Lung (tissue), 11 donors: ENCODE measurements at regions not wholly inside any gene's neighbourhood (a gene's known extent, or its start where the extent isn't known, plus 50 kb on each side); places are given as distances from the start of the nearest gene placed in this dataset.

Experiments used
- ATAC-seq: fragments of 200-7000 bp; cut with Tn5 transposase; one replicate; pipeline ENCODE4 v1.9.1; 2020; ENCODE audit warnings: moderate number of reproducible peaks; ENCODE audit not compliant: insufficient read depth, low FRiP score
- DNase-seq, 3 donors: peaks; one replicate each; pipeline ENCODE4 v3.0.0-alpha.2; 2013 to 2017
- H3K27ac ChIP-seq, 2 donors: one replicate each; pipeline ENCODE4 v1.5.1; 2013; ENCODE audit warnings: mild to moderate bottlenecking in 2 of 2, moderate library complexity in 2 of 2, control low read depth in 1 of 2, inconsistent platforms in 1 of 2, low read depth in 1 of 2, low read length in 1 of 2
- H3K27me3 ChIP-seq, 3 donors: one replicate each; pipeline ENCODE4 v1.5.1; 2013; ENCODE audit warnings: low read length in 2 of 3; ENCODE audit not compliant: control insufficient read depth in 3 of 3, insufficient read depth in 3 of 3
- H3K36me3 ChIP-seq, 4 donors: one replicate each; pipeline ENCODE4 v1.5.1; 2013; ENCODE audit warnings: low read length in 4 of 4, mild to moderate bottlenecking in 1 of 4, moderate library complexity in 1 of 4; ENCODE audit not compliant: control insufficient read depth in 4 of 4, insufficient read depth in 4 of 4
- H3K4me1 ChIP-seq, 5 donors: one replicate each; pipeline ENCODE4 v1.5.1; 2013; ENCODE audit warnings: low read length in 5 of 5, mild to moderate bottlenecking in 2 of 5, moderate library complexity in 1 of 5; ENCODE audit not compliant: control insufficient read depth in 5 of 5, insufficient read depth in 5 of 5
- H3K4me3 ChIP-seq: one replicate; pipeline ENCODE4 v1.5.1; 2013; ENCODE audit warnings: mild to moderate bottlenecking, control low read depth, moderate library complexity
- H3K9ac ChIP-seq, 2 donors: one replicate each; pipeline ENCODE4 v1.5.1; 2013; ENCODE audit warnings: low read length in 2 of 2, control low read depth in 1 of 2; ENCODE audit not compliant: insufficient read depth in 1 of 2
- H3K9me3 ChIP-seq, 4 donors: one replicate each; pipeline ENCODE4 v1.5.1; 2013; ENCODE audit warnings: low read length in 3 of 4, mild to moderate bottlenecking in 1 of 4, moderate library complexity in 1 of 4; ENCODE audit not compliant: control insufficient read depth in 4 of 4, insufficient read depth in 3 of 4
- WGBS, 2 donors: extraction: QIAGEN DNeasy Blood & Tissue Kit; methylation state at CpG; one replicate each; pipeline ENCODE4 v1.1.7; 2013; 5-methylcytosine and 5-hydroxymethylcytosine counted together
- TF ChIP-seq, protein P1 (sequence below): IDR thresholded peaks from 2 replicates; pipeline ENCODE4 v1.5.1; 2012; ENCODE audit warnings: mild to moderate bottlenecking; ENCODE audit errors: control extremely low read depth, extremely low read depth
- donor health status: control.
- donor health status: control.
- donor health status: Bipolar disorder and iron deficiency.
- donor health status: healthy.
- donor health status: DM: yes; HTN: yes; CAD: no.

DNA sequence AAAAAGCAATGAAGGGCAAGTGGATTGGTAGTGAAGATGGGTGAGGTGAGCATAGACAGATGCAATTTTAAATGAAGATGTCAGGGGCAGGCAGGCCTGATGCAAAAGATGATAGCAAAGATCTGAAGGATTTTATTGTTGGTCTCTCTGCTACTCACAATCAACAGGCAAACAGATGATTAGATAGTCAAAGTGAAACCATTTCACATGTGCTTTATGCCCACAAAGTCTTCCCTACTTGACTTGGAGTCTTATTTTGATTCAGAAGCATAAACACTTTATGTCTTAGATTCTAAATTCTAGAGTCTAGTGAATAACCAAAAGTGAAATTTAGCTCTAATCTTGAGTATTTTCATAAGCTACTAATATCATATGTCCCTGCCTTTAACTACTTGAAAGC is 153.8 kb upstream of the HNRNPA3 start:
- no peaks in the 10 kb centered on the region for H3K36me3 ChIP-seq
- H3K9ac ChIP-seq: no peak overlapping the region
- DNase-seq (no peak), ATAC-seq (no peak)
- H3K4me1 ChIP-seq: peaks cover 0 to 27% (median 0%) of the 10 kb centered on the region in 5 donors
- H3K27ac ChIP-seq: no peak overlapping the region
- no peak overlapping the region for H3K4me3 ChIP-seq
- TF ChIP-seq, protein P1, sequence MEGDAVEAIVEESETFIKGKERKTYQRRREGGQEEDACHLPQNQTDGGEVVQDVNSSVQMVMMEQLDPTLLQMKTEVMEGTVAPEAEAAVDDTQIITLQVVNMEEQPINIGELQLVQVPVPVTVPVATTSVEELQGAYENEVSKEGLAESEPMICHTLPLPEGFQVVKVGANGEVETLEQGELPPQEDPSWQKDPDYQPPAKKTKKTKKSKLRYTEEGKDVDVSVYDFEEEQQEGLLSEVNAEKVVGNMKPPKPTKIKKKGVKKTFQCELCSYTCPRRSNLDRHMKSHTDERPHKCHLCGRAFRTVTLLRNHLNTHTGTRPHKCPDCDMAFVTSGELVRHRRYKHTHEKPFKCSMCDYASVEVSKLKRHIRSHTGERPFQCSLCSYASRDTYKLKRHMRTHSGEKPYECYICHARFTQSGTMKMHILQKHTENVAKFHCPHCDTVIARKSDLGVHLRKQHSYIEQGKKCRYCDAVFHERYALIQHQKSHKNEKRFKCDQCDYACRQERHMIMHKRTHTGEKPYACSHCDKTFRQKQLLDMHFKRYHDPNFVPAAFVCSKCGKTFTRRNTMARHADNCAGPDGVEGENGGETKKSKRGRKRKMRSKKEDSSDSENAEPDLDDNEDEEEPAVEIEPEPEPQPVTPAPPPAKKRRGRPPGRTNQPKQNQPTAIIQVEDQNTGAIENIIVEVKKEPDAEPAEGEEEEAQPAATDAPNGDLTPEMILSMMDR: no peak
- H3K27me3 ChIP-seq: no peaks in the 10 kb centered on the region
- no peaks in the 10 kb centered on the region for H3K9me3 ChIP-seq

DNA sequence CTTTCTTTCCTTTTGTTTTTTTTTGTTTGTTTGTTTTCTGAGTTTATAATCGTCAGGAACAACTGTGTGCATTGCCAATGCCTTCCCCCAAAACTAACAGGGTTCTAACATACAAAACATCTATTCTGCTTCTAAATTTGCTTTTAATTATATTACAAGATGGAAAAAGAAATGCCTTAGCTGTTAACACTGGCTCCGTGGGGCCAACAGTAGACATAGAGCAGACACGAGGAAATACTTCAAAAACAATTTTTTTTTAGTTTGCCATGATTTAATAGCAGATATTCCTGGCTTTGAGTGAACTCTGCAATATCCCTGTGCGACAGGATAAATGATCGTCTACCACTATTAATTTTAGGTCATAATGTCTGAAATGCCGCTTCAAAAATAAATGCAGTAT is 153.3 kb upstream of the HNRNPA3 start:
- no peak overlapping the region for H3K4me3 ChIP-seq
- H3K27ac ChIP-seq: no peak overlapping the region
- WGBS, 2 donors: 52 to 68% methylated on average over 6 of the region's 6 CpGs
- no peaks in the 10 kb centered on the region for H3K27me3 ChIP-seq
- peaks cover 0 to 27% (median 0%) of the 10 kb centered on the region in 5 donors for H3K4me1 ChIP-seq
- H3K36me3 ChIP-seq: no peaks in the 10 kb centered on the region
- TF ChIP-seq, protein P1: no peak
- ATAC-seq (no peak), DNase-seq (peak in 1 of 3 donors; percentile 43)
- H3K9me3 ChIP-seq: no peaks in the 10 kb centered on the region
- no peak overlapping the region for H3K9ac ChIP-seq

DNA sequence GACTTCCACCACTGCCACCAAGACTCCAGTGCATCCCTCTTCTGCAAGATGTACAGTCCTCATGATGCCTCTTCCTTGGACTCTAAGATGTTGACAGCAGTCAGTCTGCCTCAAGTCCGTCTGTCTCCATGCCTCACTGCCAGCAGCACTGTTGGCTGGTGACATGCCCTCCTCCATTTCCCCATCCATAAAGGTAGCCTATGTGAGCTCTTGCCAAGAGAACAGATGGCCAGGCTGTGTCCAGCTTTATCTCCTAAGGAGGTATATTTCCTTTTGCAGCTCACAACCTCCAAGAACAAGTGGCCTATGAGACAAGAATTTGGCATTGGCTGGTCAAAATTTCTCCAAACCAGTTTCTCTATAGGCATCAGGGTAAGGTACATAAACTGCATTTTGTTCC is 149.3 kb upstream of the HNRNPA3 start:
- no peak for DNase-seq
- TF ChIP-seq, protein P1: no peak
- Histone ChIP-seq H3K27ac (no peak overlapping the region), H3K36me3 (no peaks in the 10 kb centered on the region), H3K9me3 (no peaks in the 10 kb centered on the region), H3K4me3 (no peak overlapping the region), H3K9ac (no peak overlapping the region), H3K27me3 (no peaks in the 10 kb centered on the region), H3K4me1 (peaks cover 0 to 10% (median 0%) of the 10 kb centered on the region in 5 donors)
- WGBS, 2 donors: 96% methylated on average over 1 of the region's 1 CpG
- no peak for ATAC-seq

DNA sequence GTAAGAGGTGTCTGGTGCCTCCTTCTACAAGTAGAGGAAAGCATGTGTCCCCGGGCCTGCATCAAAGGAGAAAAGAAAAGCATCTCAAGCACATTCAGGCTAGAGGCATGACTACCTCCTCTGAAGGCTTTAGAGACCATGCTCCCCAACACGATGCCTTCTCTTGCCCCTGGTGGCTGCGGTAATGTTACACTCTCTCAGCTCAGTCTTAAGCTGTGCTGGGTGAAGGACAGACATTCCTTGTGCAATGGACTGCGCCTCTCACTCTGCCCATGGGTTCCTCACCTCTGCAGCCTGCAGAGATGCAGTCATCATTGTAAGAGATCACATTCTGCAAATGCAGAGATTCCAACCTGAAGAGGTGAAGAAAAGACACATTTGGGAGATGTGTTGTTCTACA is 148.2 kb upstream of the HNRNPA3 start:
- H3K27ac ChIP-seq: no peak overlapping the region
- no peak overlapping the region for H3K4me3 ChIP-seq
- no peaks in the 10 kb centered on the region for H3K36me3 ChIP-seq
- TF ChIP-seq, protein P1: no peak
- DNase-seq (no peak), ATAC-seq (no peak)
- WGBS, 2 donors: 69 to 72% methylated on average over 4 of the region's 4 CpGs
- H3K9me3 ChIP-seq: no peaks in the 10 kb centered on the region
- H3K4me1 ChIP-seq: peaks cover 0 to 8% (median 0%) of the 10 kb centered on the region in 5 donors
- H3K9ac ChIP-seq: no peak overlapping the region
- no peaks in the 10 kb centered on the region for H3K27me3 ChIP-seq
